Adrenal gland (tissue), 5 donors: ENCODE measurements at regions not wholly inside any gene's neighbourhood (a gene's known extent, or its start where the extent isn't known, plus 50 kb on each side); places are given as distances from the start of the nearest gene placed in this dataset.

ENCODE experiments used
- CTCF ChIP-seq, 6 experiments: fragments of 450-650 bp in 4 of 6; fragments of 200-600 bp in 2 of 6; sonication (generic) in 1 of 6; IDR thresholded peaks; 1 replicate in 5 of 6; 2 replicates in 1 of 6; pipeline versions ENCODE4 v1.5.1 to v1.8.0; 2016 to 2021; ENCODE audit warnings: antibody characterized with exemption in 6 of 6, mild to moderate bottlenecking in 2 of 6, moderate library complexity in 1 of 6
- POLR2A ChIP-seq, 2 donors: fragments of 450-650 bp; IDR thresholded peaks; one replicate each; pipeline ENCODE4 v1.6.1; 2017; ENCODE audit warnings: antibody characterized with exemption in 2 of 2, mild to moderate bottlenecking in 2 of 2, moderate library complexity in 1 of 2
- donor health status: DM: no; HTN: no; CAD: no.

GRCh38 chr7:112550468-112551060, 69.8 kb downstream of the LSMEM1 start:
- TF ChIP-seq CTCF (IDR thresholded peaks at IDR 0.05) (peak; percentile 71 to 96 (median 88)), POLR2A (IDR thresholded peaks at IDR 0.05) (no peak)
